NCI-H1694 treated with DMSO at 0.1 percent for 48 hours (cell line): ENCODE measurements at regions not wholly inside any gene's neighbourhood (a gene's known extent, or its start where the extent isn't known, plus 50 kb on each side); places are given as distances from the start of the nearest gene placed in this dataset.
A peak's percentile ranks its signal among the peaks of the same experiment; 100 is the strongest.
"Not testable (repeated sequence)": the region's sequence is repeated elsewhere in the genome, so short reads cannot be mapped to it uniquely, and the experiment has no call there.

Experiments
- DNase-seq: peaks from one replicate; lab custom pipeline; 2025; lab: John Stamatoyannopoulos, UW

GRCh38 chr21:31609081-31609480 lies 50.4 kb upstream of the SOD1 start:
- no peak for DNase-seq

- no peak for DNase-seq
Observed at GRCh38 chr21:31607791-31608190, 51.7 kb upstream of the SOD1 start.

- no peak for DNase-seq
Observed at GRCh38 chr21:31606081-31606874, 53.2 kb upstream of the SOD1 start.

GRCh38 chr21:31604591-31605190 lies 54.8 kb upstream of the SOD1 start:
- DNase-seq: peak; percentile 91

GRCh38 chr21:31599563-31599962 lies 59.9 kb upstream of the SOD1 start:
- DNase-seq: no peak

- no peak for DNase-seq
Observed at GRCh38 chr21:31599013-31599412, 60.5 kb upstream of the SOD1 start.

GRCh38 chr21:31597683-31598082 lies 61.8 kb upstream of the SOD1 start:
- no peak for DNase-seq

- DNase-seq: peak; percentile 23
Observed at GRCh38 chr21:31596055-31596454, 63.4 kb upstream of the SOD1 start.

- DNase-seq: no peak
Observed at GRCh38 chr21:31594726-31595125, 64.8 kb upstream of the SOD1 start.

GRCh38 chr21:31594279-31594678 lies 65.2 kb upstream of the SOD1 start:
- no peak for DNase-seq

- DNase-seq: no peak
Observed at GRCh38 chr21:31592963-31593560, 66.4 kb upstream of the SOD1 start.

GRCh38 chr21:31592516-31592915 lies 67.0 kb upstream of the SOD1 start:
- no peak for DNase-seq

GRCh38 chr21:31589820-31590219 lies 69.7 kb upstream of the SOD1 start:
- no peak for DNase-seq

- no peak for DNase-seq
Observed at GRCh38 chr21:31586118-31586517, 73.4 kb upstream of the SOD1 start.

GRCh38 chr21:31583937-31584336 lies 75.6 kb upstream of the SOD1 start:
- not testable (repeated sequence) for DNase-seq

GRCh38 chr21:31583498-31583897 lies 76.0 kb upstream of the SOD1 start:
- DNase-seq: no peak

GRCh38 chr21:31580866-31581276 lies 78.6 kb upstream of the SOD1 start:
- DNase-seq: peak; percentile 79

GRCh38 chr21:31577271-31577670 lies 82.2 kb upstream of the SOD1 start:
- no peak for DNase-seq

- no peak for DNase-seq
Observed at GRCh38 chr21:31576428-31576827, 83.1 kb upstream of the SOD1 start.

- DNase-seq: no peak
Observed at GRCh38 chr21:31573217-31573616, 86.3 kb upstream of the SOD1 start.

- DNase-seq: no peak
Observed at GRCh38 chr21:31571879-31572278, 87.6 kb upstream of the SOD1 start.

- no peak for DNase-seq
Observed at GRCh38 chr21:31570824-31571566, 88.5 kb upstream of the SOD1 start.

GRCh38 chr21:31566611-31567010 lies 92.9 kb upstream of the SOD1 start:
- no peak for DNase-seq
